Stimulated activated CD4-positive, alpha-beta T cell treated with anti-CD3 and anti-CD28 coated beads, Interleukin-15, amount 100 ng/mL, for 24 hours (primary cell): ENCODE measurements at regions not wholly inside any gene's neighbourhood (a gene's known extent, or its start where the extent isn't known, plus 50 kb on each side); places are given as distances from the start of the nearest gene placed in this dataset.
A peak's percentile ranks its signal among the peaks of the same experiment; 100 is the strongest.
"Not testable (repeated sequence)": the region's sequence is repeated elsewhere in the genome, so short reads cannot be mapped to it uniquely, and the experiment has no call there.

Experiments
- DNase-seq: peaks from one replicate; pipeline ENCODE4 v3.0.0-alpha.2; 2020

GRCh38 chrX:150167482-150168324 lies 195.4 kb upstream of the MAMLD1 start:
- DNase-seq: no peak

DNA sequence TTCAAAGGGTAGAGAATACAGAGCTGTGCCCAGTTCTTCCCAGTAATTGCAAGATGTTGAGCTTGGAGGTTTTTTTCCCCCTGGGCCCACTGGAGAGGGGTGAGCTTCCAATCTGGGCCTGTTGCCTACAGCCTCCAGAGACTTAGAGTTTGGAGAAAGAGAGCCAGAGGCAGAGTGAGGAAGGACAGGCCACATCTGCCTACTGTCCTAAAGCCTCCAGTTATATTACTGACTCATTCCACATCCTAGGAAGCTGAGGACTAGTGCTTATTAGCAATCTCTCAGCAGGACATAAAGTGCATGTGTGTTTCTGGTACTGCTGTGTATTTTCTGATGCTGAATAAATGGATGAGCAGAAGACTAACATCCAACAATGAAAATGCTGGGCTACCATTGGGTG lies 181.0 kb upstream of the MAMLD1 start:
- DNase-seq: no peak

DNA sequence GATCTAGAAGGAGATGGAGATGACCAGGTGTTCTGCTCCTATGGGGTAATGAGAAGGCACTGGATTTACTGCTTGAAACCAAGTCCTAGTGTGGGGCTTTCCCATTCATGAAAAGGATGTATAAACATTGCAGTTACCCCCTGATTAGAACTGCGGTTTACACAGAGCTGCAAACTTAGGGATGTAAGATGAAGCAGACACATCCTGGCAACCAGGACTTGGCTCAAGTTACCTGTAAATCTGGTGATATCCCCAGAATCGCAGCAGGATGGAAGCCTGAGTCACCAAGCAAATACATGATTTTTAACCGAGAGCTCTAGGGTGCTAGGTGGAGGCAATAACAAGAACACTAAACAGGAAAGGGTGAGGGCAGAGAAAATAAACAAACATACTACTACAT lies 178.6 kb upstream of the MAMLD1 start:
- no peak for DNase-seq

DNA sequence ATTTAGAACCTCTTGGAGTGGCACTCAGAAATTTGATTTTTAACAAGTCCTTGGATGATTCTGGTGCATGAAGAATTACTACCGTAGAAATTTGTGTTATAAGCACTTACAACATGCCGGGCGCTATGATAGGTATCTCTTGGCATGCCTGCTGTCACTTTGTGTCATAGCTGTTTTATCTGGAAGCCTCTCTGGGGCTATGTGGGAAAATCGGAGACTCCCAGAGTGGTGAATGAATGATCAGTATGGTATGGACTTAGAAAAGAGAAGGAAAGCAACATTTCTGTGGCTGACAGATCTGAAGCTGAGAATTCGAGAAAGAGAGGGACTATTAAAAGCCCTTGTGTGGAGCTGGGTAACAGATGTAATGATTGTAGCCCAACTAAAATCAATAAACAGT lies 177.4 kb upstream of the MAMLD1 start:
- DNase-seq: no peak

- DNase-seq: no peak
Observed at GRCh38 chrX:150192816-150193215, 170.3 kb upstream of the MAMLD1 start.

- no peak for DNase-seq
Observed at GRCh38 chrX:150196285-150196684, 166.8 kb upstream of the MAMLD1 start.

- DNase-seq: no peak
Observed at GRCh38 chrX:150197388-150197787, 165.7 kb upstream of the MAMLD1 start.

DNA sequence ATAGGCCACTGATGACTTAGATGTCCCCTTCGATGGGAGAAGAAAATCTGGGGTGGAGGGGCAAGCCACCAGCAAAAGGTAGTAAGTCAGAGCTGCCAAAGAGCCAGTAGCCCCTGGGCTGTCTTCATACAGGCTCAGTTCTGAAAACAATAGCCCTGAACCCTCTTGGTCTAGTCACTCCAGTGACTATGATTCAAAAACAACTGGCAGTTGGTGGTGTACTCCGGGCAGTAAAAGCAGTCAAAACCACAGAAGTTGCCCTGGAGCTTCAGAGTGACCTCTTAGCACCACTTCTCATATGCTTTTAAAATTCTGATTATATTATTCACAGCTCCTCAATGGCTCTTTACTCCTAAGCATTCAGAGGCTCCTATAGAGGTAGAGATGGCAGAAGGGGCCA lies 164.3 kb upstream of the MAMLD1 start:
- DNase-seq: no peak

- no peak for DNase-seq
Observed at GRCh38 chrX:150199181-150199580, 163.9 kb upstream of the MAMLD1 start.

DNA sequence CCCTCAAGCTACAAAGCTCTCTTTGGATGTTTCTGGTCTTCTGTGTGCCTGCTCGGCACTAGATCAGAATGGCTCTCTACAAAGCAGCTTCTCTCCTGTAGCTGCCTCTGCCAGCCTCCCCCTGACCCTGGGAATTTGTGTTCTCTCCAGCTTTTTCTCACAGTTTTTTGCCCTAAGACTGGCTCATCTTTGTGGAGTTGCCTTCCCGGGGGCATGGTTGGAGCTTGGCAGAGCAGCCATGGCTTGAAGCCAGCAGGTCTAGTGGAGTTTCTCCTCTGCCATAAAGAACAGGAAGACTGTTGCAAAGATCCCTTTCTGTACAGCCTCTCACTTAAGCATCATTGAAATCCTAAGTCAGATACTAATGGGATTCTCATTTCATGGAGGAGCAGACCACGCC lies 163.3 kb upstream of the MAMLD1 start:
- DNase-seq: no peak

- DNase-seq: no peak
Observed at GRCh38 chrX:150200361-150200760, 162.8 kb upstream of the MAMLD1 start.

DNA sequence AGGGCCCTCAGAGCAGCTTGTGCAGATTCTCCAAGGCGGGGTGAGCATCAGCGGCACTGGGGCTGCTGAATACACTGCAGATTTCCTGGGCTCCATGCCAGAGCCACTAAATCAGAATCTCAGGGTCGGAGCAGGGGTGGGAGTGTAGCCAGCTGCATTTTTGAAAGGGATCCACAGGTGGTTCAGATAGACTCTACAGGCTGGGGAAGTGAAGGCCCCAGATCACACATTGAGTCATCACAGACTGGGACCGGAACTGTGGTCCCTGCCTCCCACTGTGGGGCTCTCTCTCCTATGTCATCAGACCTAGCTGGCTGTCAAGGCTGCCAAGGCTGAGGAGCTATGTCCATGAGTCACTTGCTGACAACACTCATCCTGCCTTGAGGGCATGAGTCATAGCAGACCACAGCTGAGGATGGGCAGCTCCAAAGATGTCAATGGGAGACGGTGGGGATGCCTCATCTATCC lies 162.3 kb upstream of the MAMLD1 start:
- DNase-seq: peak; percentile 75

DNA sequence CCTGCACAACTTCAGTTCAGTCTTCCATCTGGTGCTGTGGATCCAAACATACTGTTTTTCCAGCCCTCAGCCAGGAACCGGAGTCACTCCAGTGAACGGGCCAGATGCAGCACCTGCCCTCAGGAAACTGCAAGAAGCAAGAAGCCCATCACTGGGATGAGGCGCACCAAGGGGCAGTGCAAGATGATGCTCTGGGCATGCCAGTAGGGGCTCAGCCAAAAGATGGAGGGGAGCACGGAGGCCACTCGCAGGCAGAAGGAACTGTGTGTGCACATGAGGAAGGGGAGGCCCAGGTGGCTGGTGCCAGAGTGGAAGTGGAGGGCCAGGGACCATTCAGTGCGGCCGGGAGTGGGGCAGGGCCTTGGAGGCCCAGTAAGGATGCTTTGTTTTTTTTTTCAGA lies 161.7 kb upstream of the MAMLD1 start:
- DNase-seq: no peak

DNA sequence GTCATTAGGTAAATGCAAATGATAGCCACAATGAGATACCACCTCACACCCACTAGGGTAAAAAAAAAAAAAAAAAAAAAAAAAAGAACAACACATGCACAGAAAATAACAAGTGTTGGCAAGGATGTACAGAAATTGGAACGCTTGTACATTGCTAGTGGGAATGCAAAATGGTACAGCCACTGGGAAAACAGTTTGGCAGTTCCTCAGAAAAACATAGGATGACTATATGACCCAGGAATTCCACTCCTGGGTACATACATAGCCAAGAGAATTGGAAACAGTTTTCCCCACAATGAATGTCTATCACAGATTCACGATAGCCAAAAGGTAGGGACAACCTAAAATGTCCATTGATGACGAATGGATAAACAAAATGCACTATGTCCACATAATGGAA lies 161.3 kb upstream of the MAMLD1 start:
- no peak for DNase-seq

- DNase-seq: no peak
Observed at GRCh38 chrX:150202641-150203247, 160.4 kb upstream of the MAMLD1 start.

DNA sequence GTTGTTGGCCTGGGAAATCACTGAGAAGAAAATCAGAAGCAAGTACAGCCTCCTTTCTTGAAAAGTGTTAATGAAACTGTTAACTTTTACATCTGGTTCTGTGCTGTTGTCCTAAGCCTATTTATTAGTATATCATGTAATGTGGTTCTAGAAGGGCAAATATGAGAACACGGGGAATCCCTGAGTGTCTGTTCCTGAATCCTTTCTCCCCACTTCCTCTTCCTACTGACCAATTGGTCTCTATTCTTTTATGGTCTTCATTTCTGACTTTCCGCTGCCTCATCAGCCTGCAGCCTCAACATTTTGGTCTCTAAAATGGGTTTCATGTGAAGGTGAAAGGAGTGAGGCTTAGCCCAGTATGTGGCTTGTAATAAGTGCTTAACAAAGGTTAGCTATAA lies 159.9 kb upstream of the MAMLD1 start:
- no peak for DNase-seq

- DNase-seq: no peak
Observed at GRCh38 chrX:150205011-150205410, 158.1 kb upstream of the MAMLD1 start.

DNA sequence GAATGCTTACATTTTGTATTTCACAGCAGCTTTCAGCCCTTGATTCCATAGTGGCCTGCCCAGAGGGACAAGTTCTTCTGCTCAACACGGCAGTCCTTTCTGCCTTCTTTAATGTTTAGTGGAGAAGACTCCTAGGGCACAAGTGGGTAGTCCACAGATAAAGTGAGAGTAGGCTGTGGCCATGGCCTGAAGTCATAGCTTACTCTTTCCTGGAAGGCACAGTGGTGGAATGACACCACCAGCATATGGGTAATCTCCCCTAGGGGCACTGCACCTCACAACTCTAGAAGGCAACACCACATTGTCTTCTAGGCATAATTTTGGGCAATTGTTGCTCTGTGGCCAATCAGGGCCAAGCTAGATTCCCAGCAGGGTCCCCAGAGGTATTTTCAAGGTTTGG lies 155.4 kb upstream of the MAMLD1 start:
- no peak for DNase-seq

GRCh38 chrX:150211988-150212387 lies 151.1 kb upstream of the MAMLD1 start:
- no peak for DNase-seq

DNA sequence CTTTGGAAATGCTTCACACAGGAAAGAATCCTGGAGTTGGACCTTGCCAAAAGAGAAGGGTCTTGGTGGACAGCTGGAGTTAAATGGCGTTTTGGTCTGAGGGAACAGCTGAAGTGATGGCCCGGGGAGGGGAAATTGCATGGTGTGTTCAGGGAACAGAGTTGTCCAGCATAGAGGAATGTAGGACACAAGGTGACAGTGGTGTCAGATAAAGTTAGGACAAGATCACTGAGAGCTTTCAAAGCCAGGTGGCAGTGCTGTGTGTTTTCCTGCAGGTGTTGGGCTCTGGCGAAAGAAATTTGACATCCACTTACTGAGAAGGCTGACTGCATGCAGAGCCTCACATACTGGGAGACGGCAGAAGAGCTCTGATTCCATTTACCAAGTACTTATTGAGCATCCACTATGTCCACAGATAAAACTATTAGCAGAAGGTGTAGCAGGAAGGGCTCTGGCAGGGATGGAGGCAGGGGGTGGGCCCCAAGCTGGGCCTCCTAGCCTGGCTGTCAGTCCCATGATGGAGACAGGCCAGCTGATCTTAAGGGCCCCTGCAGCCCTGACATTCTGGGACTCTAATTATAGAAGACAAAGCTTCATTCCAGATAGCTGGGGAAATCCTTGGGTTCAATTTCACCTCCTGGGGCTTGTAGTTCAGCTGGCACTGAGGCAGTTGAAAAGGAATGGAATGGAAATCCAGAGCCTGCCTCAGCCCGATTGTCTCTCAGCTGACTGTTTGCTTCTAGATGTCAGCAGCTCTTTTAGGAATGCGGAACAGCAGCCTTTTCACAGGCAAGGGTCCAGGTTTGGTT lies 150.2 kb upstream of the MAMLD1 start:
- no peak for DNase-seq

DNA sequence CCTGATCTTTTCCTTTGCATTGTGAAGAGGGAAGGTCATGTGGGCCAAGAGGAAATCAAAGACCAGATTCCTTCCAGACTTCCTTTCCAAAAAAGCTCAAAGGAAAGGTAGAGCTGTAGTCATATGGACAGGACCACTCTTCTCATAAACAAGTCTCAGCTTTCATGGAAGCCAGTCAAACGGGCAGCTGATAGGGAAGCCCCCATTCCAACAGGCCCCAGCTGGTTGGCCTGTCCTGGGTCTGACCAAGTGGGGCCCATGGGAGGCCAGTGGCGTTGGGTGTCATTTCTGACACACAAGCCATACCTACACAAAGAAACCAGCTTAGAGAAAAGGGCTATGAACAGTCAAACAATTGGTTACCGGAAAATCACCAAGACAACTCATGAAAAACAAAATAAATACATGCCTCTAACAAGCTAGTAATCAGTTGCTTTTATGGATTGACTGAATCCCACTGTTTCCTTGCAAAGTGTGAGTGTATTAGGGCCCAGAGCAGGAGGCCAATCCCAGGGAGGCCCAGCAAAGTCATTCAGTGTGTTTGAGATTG lies 149.6 kb upstream of the MAMLD1 start:
- no peak for DNase-seq

GRCh38 chrX:150216000-150216399 lies 147.1 kb upstream of the MAMLD1 start:
- DNase-seq: not testable (repeated sequence)

DNA sequence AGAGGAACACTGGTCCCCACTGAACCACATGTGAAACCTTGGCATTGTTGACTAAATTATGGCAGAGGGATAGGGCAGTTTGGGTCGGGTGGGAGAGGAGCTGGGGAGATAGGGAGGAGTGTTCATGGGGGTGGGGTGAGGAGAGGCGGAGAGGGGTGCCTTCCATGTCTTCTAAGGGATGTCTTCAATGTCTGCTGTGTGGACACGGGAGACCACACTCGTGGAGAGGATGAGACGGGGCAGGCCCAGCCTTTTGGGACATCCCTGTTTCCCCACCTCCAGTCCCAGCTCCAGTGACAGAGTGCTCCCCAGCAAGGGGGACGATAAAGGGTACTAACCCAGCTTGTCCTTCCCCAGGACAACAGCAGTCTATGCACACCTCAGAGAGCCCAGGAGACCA lies 146.4 kb upstream of the MAMLD1 start:
- no peak for DNase-seq
